Colonic mucosa (tissue), 4 donors: ENCODE measurements at regions not wholly inside any gene's neighbourhood (a gene's known extent, or its start where the extent isn't known, plus 50 kb on each side); places are given as distances from the start of the nearest gene placed in this dataset.
"Not testable (repeated sequence)": the region's sequence is repeated elsewhere in the genome, so short reads cannot be mapped to it uniquely, and the experiment has no call there.

Experiments
- DNase-seq: peaks from one replicate; pipeline ENCODE4 v3.0.0-alpha.2; 2020
- H3K27ac ChIP-seq: fragments of 200-600 bp; one replicate; pipeline ENCODE4 v1.8.0; 2021
- H3K27me3 ChIP-seq: fragments of 200-600 bp; one replicate; pipeline ENCODE4 v1.8.0; 2021
- H3K36me3 ChIP-seq: fragments of 200-600 bp; one replicate; pipeline ENCODE4 v1.8.0; 2021
- H3K4me1 ChIP-seq: fragments of 200-600 bp; one replicate; pipeline ENCODE4 v1.8.0; 2021; ENCODE audit warnings: mild to moderate bottlenecking
- H3K4me3 ChIP-seq: fragments of 200-600 bp; one replicate; pipeline ENCODE4 v1.8.0; 2021
- H3K9ac ChIP-seq, 2 donors: one replicate each; pipeline ENCODE4 v1.7.0; 2013; ENCODE audit warnings: control low read depth in 2 of 2, low read depth in 2 of 2, low read length in 2 of 2
- H3K9me3 ChIP-seq: fragments of 200-600 bp; one replicate; pipeline ENCODE4 v1.8.0; 2021
- CTCF ChIP-seq: fragments of 200-600 bp; IDR thresholded peaks from one replicate; pipeline ENCODE4 v1.8.0; 2022; ENCODE audit warnings: antibody characterized with exemption, mild to moderate bottlenecking
- intact Hi-C: fragments of 100-400 bp; cut with DNase I; formaldehyde crosslinking; loops from one replicate; pipeline ENCODE4 v1.14.1; 2022
- donor health status: healthy.
- donor health status: DM: no; HTN: no; CAD: no.
- donor health status: DM: no; HTN: no; CAD: no.

- DNase-seq: no peak
- Histone ChIP-seq H3K4me1 (no peaks in the 10 kb centered on the region), H3K27me3 (no peaks in the 10 kb centered on the region), H3K27ac (no peak overlapping the region), H3K9me3 (no peaks in the 10 kb centered on the region), H3K9ac (no peak overlapping the region), H3K36me3 (no peaks in the 10 kb centered on the region), H3K4me3 (no peak overlapping the region)
- no peak for TF ChIP-seq CTCF
- intact Hi-C loops: no loop called here
These were observed 144.0 kb downstream of the PRL start for GRCh38 chr6:22152841-22153240.

- no peaks in the 10 kb centered on the region for H3K9me3 ChIP-seq
- intact Hi-C loops: no loop called here
These were observed 143.3 kb downstream of the PRL start for GRCh38 chr6:22153384-22154158.

GRCh38 chr6:22155551-22155950 lies 141.3 kb downstream of the PRL start:
- Histone ChIP-seq H3K4me1 (no peaks in the 10 kb centered on the region), H3K27me3 (no peaks in the 10 kb centered on the region), H3K9me3 (no peaks in the 10 kb centered on the region), H3K36me3 (no peaks in the 10 kb centered on the region), H3K27ac (no peak overlapping the region), H3K9ac (no peak overlapping the region), H3K4me3 (no peak overlapping the region)
- no peak for TF ChIP-seq CTCF
- DNase-seq: no peak
- intact Hi-C loops: no loop called here

More at GRCh38 chr6:22153384-22154158, 143.3 kb downstream of the PRL start:
- no peak overlapping the region for H3K4me3 ChIP-seq
- no peaks in the 10 kb centered on the region for H3K27me3 ChIP-seq
- H3K27ac ChIP-seq: no peak overlapping the region
- no peaks in the 10 kb centered on the region for H3K36me3 ChIP-seq
- DNase-seq: no peak
- H3K9ac ChIP-seq: no peak overlapping the region
- no peak for TF ChIP-seq CTCF
- H3K4me1 ChIP-seq: no peaks in the 10 kb centered on the region

- DNase-seq: no peak
- H3K27ac ChIP-seq: no peak overlapping the region
- intact Hi-C loops: no loop called here
- TF ChIP-seq CTCF: no peak
- H3K4me1 ChIP-seq: no peaks in the 10 kb centered on the region
- no peaks in the 10 kb centered on the region for H3K9me3 ChIP-seq
- H3K9ac ChIP-seq: no peak overlapping the region
- H3K27me3 ChIP-seq: no peaks in the 10 kb centered on the region
- H3K4me3 ChIP-seq: no peak overlapping the region
- H3K36me3 ChIP-seq: no peaks in the 10 kb centered on the region
These were observed 139.6 kb downstream of the PRL start for GRCh38 chr6:22157233-22157632.

GRCh38 chr6:22164236-22164635 lies 132.6 kb downstream of the PRL start:
- Histone ChIP-seq H3K4me3 (no peak overlapping the region), H3K4me1 (no peaks in the 10 kb centered on the region), H3K27ac (no peak overlapping the region), H3K27me3 (no peaks in the 10 kb centered on the region), H3K9ac (no peak overlapping the region), H3K36me3 (no peaks in the 10 kb centered on the region), H3K9me3 (no peaks in the 10 kb centered on the region)
- no peak for DNase-seq
- TF ChIP-seq CTCF: no peak
- intact Hi-C loops: no loop called here

- H3K4me1 ChIP-seq, DNase-seq, intact Hi-C loops, H3K27ac ChIP-seq, H3K4me3 ChIP-seq, H3K36me3 ChIP-seq, H3K9me3 ChIP-seq, H3K9ac ChIP-seq, H3K27me3 ChIP-seq: not testable (repeated sequence)
These were observed 125.8 kb downstream of the PRL start for GRCh38 chr6:22171006-22171405.

GRCh38 chr6:22171885-22172284 lies 125.0 kb downstream of the PRL start:
- H3K36me3 ChIP-seq, H3K4me1 ChIP-seq, DNase-seq, H3K9me3 ChIP-seq, H3K4me3 ChIP-seq, H3K27ac ChIP-seq, intact Hi-C loops, H3K27me3 ChIP-seq, H3K9ac ChIP-seq: not testable (repeated sequence)
